Brain microvascular endothelial cell (primary cell): ENCODE measurements at regions not wholly inside any gene's neighbourhood (a gene's known extent, or its start where the extent isn't known, plus 50 kb on each side); places are given as distances from the start of the nearest gene placed in this dataset.

ENCODE experiments used
- DNase-seq: peaks from one replicate; pipeline ENCODE4 v3.0.0-alpha.2; 2020
- H3K27ac ChIP-seq: fragments of 250-450 bp; sonication (Bioruptor Pico); 2 replicates; pipeline ENCODE4 v1.5.1; 2020; ENCODE audit warnings: mild to moderate bottlenecking, moderate library complexity
- H3K27me3 ChIP-seq: fragments of 250-450 bp; sonication (Bioruptor Pico); replicated peaks from 2 replicates; pipeline ENCODE4 v1.5.1; 2020; ENCODE audit warnings: mild to moderate bottlenecking
- H3K36me3 ChIP-seq: fragments of 250-450 bp; sonication (Bioruptor Pico); replicated peaks from 2 replicates; pipeline ENCODE4 v1.5.1; 2020; ENCODE audit warnings: mild to moderate bottlenecking
- H3K4me3 ChIP-seq: 2 replicates; pipeline ENCODE4 v1.5.1; 2011; ENCODE audit warnings: low read depth, mild to moderate bottlenecking, control low read depth, low read length, moderate library complexity
- CTCF ChIP-seq: IDR thresholded peaks from 2 replicates; pipeline ENCODE4 v1.5.1; 2011; ENCODE audit warnings: low read depth, mild to moderate bottlenecking, moderate library complexity, low read length, control low read depth, inconsistent platforms; ENCODE audit errors: missing control alignments
- in situ Hi-C: cut with HindIII; loops from 2 replicates; pipeline ENCODE4 v1.10.0; 2017; ENCODE audit warnings: low sequenced_read_pairs, low pct_ligation_motif_present

GRCh38 chr2:37846207-37846606, 78.9 kb upstream of the RMDN2 start:
- no peak for TF ChIP-seq CTCF
- Histone ChIP-seq H3K27ac (no peak overlapping the region), H3K4me3 (no peak overlapping the region), H3K36me3 (no peaks in the 10 kb centered on the region), H3K27me3 (no peaks in the 10 kb centered on the region)
- in situ Hi-C loops, result no loop called here
- no peak for DNase-seq

GRCh38 chr2:37847792-37848191, 77.3 kb upstream of the RMDN2 start:
- H3K27ac ChIP-seq, result no peak overlapping the region
- DNase-seq, result no peak
- no peak for TF ChIP-seq CTCF
- H3K27me3 ChIP-seq, result no peaks in the 10 kb centered on the region
- in situ Hi-C loops, result no loop called here
- H3K36me3 ChIP-seq, result no peaks in the 10 kb centered on the region
- H3K4me3 ChIP-seq, result no peak overlapping the region

GRCh38 chr2:37848451-37848850, 76.6 kb upstream of the RMDN2 start:
- DNase-seq, result no peak
- Histone ChIP-seq H3K4me3 (no peak overlapping the region), H3K36me3 (no peaks in the 10 kb centered on the region), H3K27me3 (no peaks in the 10 kb centered on the region), H3K27ac (no peak overlapping the region)
- TF ChIP-seq CTCF, result no peak
- in situ Hi-C loops, result no loop called here

GRCh38 chr2:37849911-37850310, 75.2 kb upstream of the RMDN2 start:
- no peak for TF ChIP-seq CTCF
- in situ Hi-C loops, result loop anchor here (25.0 kb wide), 1 partner anchor 438 kb away; no protein-coding TSS in a partner anchor
- DNase-seq, result no peak
- no peak overlapping the region for H3K27ac ChIP-seq
- no peaks in the 10 kb centered on the region for H3K27me3 ChIP-seq
- no peaks in the 10 kb centered on the region for H3K36me3 ChIP-seq
- no peak overlapping the region for H3K4me3 ChIP-seq

- DNase-seq, result no peak
- Histone ChIP-seq H3K4me3 (no peak overlapping the region), H3K27me3 (no peaks in the 10 kb centered on the region), H3K27ac (no peak overlapping the region), H3K36me3 (no peaks in the 10 kb centered on the region)
- in situ Hi-C loops, result loop anchor here (25.0 kb wide), 1 partner anchor 439 kb away; no protein-coding TSS in a partner anchor
- TF ChIP-seq CTCF, result no peak
Observed at GRCh38 chr2:37851428-37851827, 73.7 kb upstream of the RMDN2 start.
